HUES48 (cell line): ENCODE measurements at regions not wholly inside any gene's neighbourhood (a gene's known extent, or its start where the extent isn't known, plus 50 kb on each side); places are given as distances from the start of the nearest gene placed in this dataset.

Experiments used
- H3K27ac ChIP-seq: one replicate; pipeline ENCODE4 v1.7.0; 2013; ENCODE audit warnings: low read depth, low read length, inconsistent platforms
- H3K27me3 ChIP-seq: 2 replicates; pipeline ENCODE4 v1.6.1; 2013; ENCODE audit warnings: mild to moderate bottlenecking, low read length; ENCODE audit not compliant: control insufficient read depth, insufficient read depth
- H3K36me3 ChIP-seq: 2 replicates; pipeline ENCODE4 v1.6.1; 2013; ENCODE audit warnings: low read length; ENCODE audit not compliant: control insufficient read depth, insufficient read depth
- H3K4me1 ChIP-seq: 2 replicates; pipeline ENCODE4 v1.6.1; 2013; ENCODE audit warnings: mild to moderate bottlenecking, low read length; ENCODE audit not compliant: control insufficient read depth, insufficient read depth
- H3K4me3 ChIP-seq: 2 replicates; pipeline ENCODE4 v1.5.1; 2013; ENCODE audit warnings: mild to moderate bottlenecking, low read depth, low read length
- H3K9ac ChIP-seq: 2 replicates; pipeline ENCODE4 v1.6.1; 2013; ENCODE audit warnings: mild to moderate bottlenecking, low read depth, low read length, moderate library complexity
- H3K9me3 ChIP-seq: 2 replicates; pipeline ENCODE4 v1.6.1; 2013; ENCODE audit warnings: low read length; ENCODE audit not compliant: control insufficient read depth, insufficient read depth

- H3K4me1 ChIP-seq = peaks cover 16% of the 10 kb centered on the region
- H3K4me3 ChIP-seq = no peak overlapping the region
- no peaks in the 10 kb centered on the region for H3K36me3 ChIP-seq
- no peaks in the 10 kb centered on the region for H3K27me3 ChIP-seq
- no peaks in the 10 kb centered on the region for H3K9me3 ChIP-seq
- H3K27ac ChIP-seq = no peak overlapping the region
- H3K9ac ChIP-seq = no peak overlapping the region
These were observed 1054.5 kb upstream of the FANCL start for GRCh38 chr2:59295524-59296162.

GRCh38 chr2:59288771-59289170, 1047.6 kb upstream of the FANCL start:
- Histone ChIP-seq H3K4me1 (peaks cover 3% of the 10 kb centered on the region; the same call in 1 of the 2 replicates), H3K4me3 (no peak overlapping the region), H3K9ac (no peak overlapping the region), H3K27ac (no peak overlapping the region), H3K36me3 (no peaks in the 10 kb centered on the region), H3K27me3 (no peaks in the 10 kb centered on the region), H3K9me3 (no peaks in the 10 kb centered on the region)

GRCh38 chr2:59282374-59283057, 1041.4 kb upstream of the FANCL start:
- H3K4me3 ChIP-seq = no peak overlapping the region
- H3K27ac ChIP-seq = no peak overlapping the region
- H3K36me3 ChIP-seq = no peaks in the 10 kb centered on the region
- no peaks in the 10 kb centered on the region for H3K27me3 ChIP-seq
- H3K4me1 ChIP-seq = no peaks in the 10 kb centered on the region
- no peaks in the 10 kb centered on the region for H3K9me3 ChIP-seq
- no peak overlapping the region for H3K9ac ChIP-seq

- Histone ChIP-seq H3K27ac (no peak overlapping the region), H3K4me1 (no peaks in the 10 kb centered on the region), H3K4me3 (no peak overlapping the region), H3K36me3 (no peaks in the 10 kb centered on the region), H3K9me3 (no peaks in the 10 kb centered on the region), H3K9ac (no peak overlapping the region), H3K27me3 (no peaks in the 10 kb centered on the region)
These were observed 1036.5 kb upstream of the FANCL start for GRCh38 chr2:59277671-59278070.

GRCh38 chr2:59276917-59277316, 1035.8 kb upstream of the FANCL start:
- no peaks in the 10 kb centered on the region for H3K36me3 ChIP-seq
- no peaks in the 10 kb centered on the region for H3K4me1 ChIP-seq
- no peak overlapping the region for H3K9ac ChIP-seq
- no peaks in the 10 kb centered on the region for H3K9me3 ChIP-seq
- no peak overlapping the region for H3K4me3 ChIP-seq
- H3K27me3 ChIP-seq = no peaks in the 10 kb centered on the region
- H3K27ac ChIP-seq = no peak overlapping the region

- Histone ChIP-seq H3K27ac (no peak overlapping the region), H3K4me3 (no peak overlapping the region), H3K9me3 (no peaks in the 10 kb centered on the region), H3K36me3 (no peaks in the 10 kb centered on the region), H3K27me3 (no peaks in the 10 kb centered on the region), H3K4me1 (no peaks in the 10 kb centered on the region), H3K9ac (no peak overlapping the region)
These were observed 1034.9 kb upstream of the FANCL start for GRCh38 chr2:59276033-59276432.

- no peak overlapping the region for H3K27ac ChIP-seq
- peaks cover 12% of the 10 kb centered on the region; the same call in 1 of the 2 replicates for H3K4me1 ChIP-seq
- no peaks in the 10 kb centered on the region for H3K9me3 ChIP-seq
- H3K9ac ChIP-seq = no peak overlapping the region
- H3K27me3 ChIP-seq = no peaks in the 10 kb centered on the region
- H3K36me3 ChIP-seq = no peaks in the 10 kb centered on the region
- no peak overlapping the region for H3K4me3 ChIP-seq
These were observed 1025.3 kb upstream of the FANCL start for GRCh38 chr2:59266453-59266852.

GRCh38 chr2:59259913-59260312, 1018.8 kb upstream of the FANCL start:
- no peak overlapping the region for H3K9ac ChIP-seq
- H3K27me3 ChIP-seq = no peaks in the 10 kb centered on the region
- H3K36me3 ChIP-seq = no peaks in the 10 kb centered on the region
- no peak overlapping the region for H3K4me3 ChIP-seq
- no peak overlapping the region for H3K27ac ChIP-seq
- H3K9me3 ChIP-seq = no peaks in the 10 kb centered on the region
- peaks cover 30% of the 10 kb centered on the region for H3K4me1 ChIP-seq

GRCh38 chr2:59256290-59256689, 1015.2 kb upstream of the FANCL start:
- no peak overlapping the region for H3K27ac ChIP-seq
- H3K36me3 ChIP-seq = no peaks in the 10 kb centered on the region
- H3K9me3 ChIP-seq = no peaks in the 10 kb centered on the region
- H3K4me1 ChIP-seq = peaks cover 30% of the 10 kb centered on the region
- H3K4me3 ChIP-seq = no peak overlapping the region
- no peak overlapping the region for H3K9ac ChIP-seq
- no peaks in the 10 kb centered on the region for H3K27me3 ChIP-seq

- Histone ChIP-seq H3K9me3 (no peaks in the 10 kb centered on the region), H3K27ac (no peak overlapping the region), H3K27me3 (no peaks in the 10 kb centered on the region), H3K36me3 (no peaks in the 10 kb centered on the region), H3K9ac (no peak overlapping the region), H3K4me1 (peaks cover 28% of the 10 kb centered on the region), H3K4me3 (no peak overlapping the region)
These were observed 1013.2 kb upstream of the FANCL start for GRCh38 chr2:59254279-59254678.

GRCh38 chr2:59250307-59250677, 1009.2 kb upstream of the FANCL start:
- H3K4me1 ChIP-seq = peaks cover 10% of the 10 kb centered on the region; the same call in 1 of the 2 replicates
- no peaks in the 10 kb centered on the region for H3K36me3 ChIP-seq
- no peaks in the 10 kb centered on the region for H3K27me3 ChIP-seq
- H3K9me3 ChIP-seq = no peaks in the 10 kb centered on the region
- no peak overlapping the region for H3K4me3 ChIP-seq
- H3K27ac ChIP-seq = no peak overlapping the region
- no peak overlapping the region for H3K9ac ChIP-seq
